Endodermal cell (in vitro differentiated cells): ENCODE measurements at regions not wholly inside any gene's neighbourhood (a gene's known extent, or its start where the extent isn't known, plus 50 kb on each side); places are given as distances from the start of the nearest gene placed in this dataset.

Experiments used
- DNase-seq: peaks from one replicate; pipeline ENCODE4 v3.0.0-alpha.2; 2017
- H3K27ac ChIP-seq: 2 replicates; pipeline ENCODE4 v1.5.1; 2013; ENCODE audit warnings: mild to moderate bottlenecking, low read depth, low read length, moderate library complexity
- H3K27me3 ChIP-seq: 2 replicates; pipeline ENCODE4 v1.6.1; 2013; ENCODE audit warnings: mild to moderate bottlenecking, low read length, moderate library complexity; ENCODE audit not compliant: insufficient read depth, control insufficient read depth, poor library complexity, severe bottlenecking
- H3K36me3 ChIP-seq: 2 replicates; pipeline ENCODE4 v1.7.0; 2013; ENCODE audit warnings: mild to moderate bottlenecking, low read length, moderate library complexity; ENCODE audit not compliant: control insufficient read depth, insufficient read depth
- H3K4me1 ChIP-seq: one replicate; pipeline ENCODE4 v1.7.0; 2013; ENCODE audit warnings: low read length; ENCODE audit not compliant: control insufficient read depth, insufficient read depth
- H3K4me3 ChIP-seq: 2 replicates; pipeline ENCODE4 v1.5.1; 2013; ENCODE audit warnings: mild to moderate bottlenecking, low read length, moderate library complexity
- H3K9ac ChIP-seq: 2 replicates; pipeline ENCODE4 v1.6.1; 2013; ENCODE audit warnings: mild to moderate bottlenecking, low read length, moderate library complexity; ENCODE audit not compliant: poor library complexity, severe bottlenecking; ENCODE audit errors: extremely low read depth
- H3K9me3 ChIP-seq: 2 replicates; pipeline ENCODE4 v1.6.1; 2013; ENCODE audit warnings: mild to moderate bottlenecking, low read length, moderate library complexity; ENCODE audit not compliant: control insufficient read depth
- H3K27ac Mint-ChIP-seq: 2 replicates; pipeline ENCODE4 v1.8.0; 2020; ENCODE audit warnings: mixed read lengths
- H3K27me3 Mint-ChIP-seq: 2 replicates; pipeline ENCODE4 v1.8.0; 2021; ENCODE audit warnings: mild to moderate bottlenecking, mixed read lengths; ENCODE audit not compliant: insufficient read depth
- H3K36me3 Mint-ChIP-seq: 2 replicates; pipeline ENCODE4 v1.8.0; 2020; ENCODE audit warnings: low read depth, mixed read lengths
- H3K4me1 Mint-ChIP-seq: 2 replicates; pipeline ENCODE4 v1.8.0; 2020; ENCODE audit warnings: mixed read lengths
- H3K4me3 Mint-ChIP-seq: 2 replicates; pipeline ENCODE4 v1.8.0; 2020; ENCODE audit warnings: mild to moderate bottlenecking, moderate library complexity, mixed read lengths
- H3K9me3 Mint-ChIP-seq: 2 replicates; pipeline ENCODE4 v1.8.0; 2020; ENCODE audit warnings: mild to moderate bottlenecking, mixed read lengths
- CTCF ChIP-seq: fragments of 200-600 bp; sonication (generic); conservative IDR thresholded peaks from 2 replicates; pipeline ENCODE4 v1.5.0; 2021; ENCODE audit warnings: antibody characterized with exemption, mild to moderate bottlenecking
- WGBS, 2 experiments: methylation state at CpG; one replicate each; pipeline versions ENCODE4 v1.1.5 to v1.1.7; 2013; ENCODE audit warnings: missing lambda C conversion rate in 2 of 2, mixed read lengths in 1 of 2; ENCODE audit not compliant: insufficient coverage in 1 of 2, insufficient read length in 1 of 2; 5-methylcytosine and 5-hydroxymethylcytosine counted together

DNA sequence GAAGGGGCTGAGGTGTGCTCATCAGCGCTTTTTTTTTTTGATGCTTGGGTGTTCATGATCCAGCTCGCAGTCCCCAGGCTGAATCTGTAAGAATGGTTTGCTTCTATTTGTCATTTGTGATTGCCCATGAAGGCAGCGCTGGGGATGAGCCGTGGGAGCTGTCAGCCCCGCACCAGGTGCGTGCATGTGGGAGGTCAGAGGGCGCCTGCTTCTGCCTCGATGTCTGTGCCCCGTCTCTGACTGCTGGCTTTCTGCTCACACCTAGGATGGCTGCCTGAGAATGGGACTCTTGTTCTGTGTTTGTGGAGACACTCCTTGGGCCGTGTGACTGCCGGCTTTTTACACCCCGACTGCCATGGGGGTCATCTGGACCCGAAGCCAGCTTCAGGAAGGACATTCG is 141.2 kb upstream of the RTL1 start:
- Histone ChIP-seq H3K27ac (no peak overlapping the region), H3K36me3 (no peaks in the 10 kb centered on the region), H3K4me3 (no peak overlapping the region), H3K9ac (no peak overlapping the region), H3K9me3 (no peaks in the 10 kb centered on the region), H3K27me3 (no peaks in the 10 kb centered on the region), H3K4me1 (no peaks in the 10 kb centered on the region)
- H3K36me3 Mint-ChIP-seq = no peaks in the 10 kb centered on the region
- H3K27ac Mint-ChIP-seq = no peak overlapping the region
- no peak overlapping the region for H3K4me3 Mint-ChIP-seq
- H3K27me3 Mint-ChIP-seq = peaks cover 11% of the 10 kb centered on the region
- no peak for TF ChIP-seq CTCF
- no peaks in the 10 kb centered on the region for H3K9me3 Mint-ChIP-seq
- no peaks in the 10 kb centered on the region for H3K4me1 Mint-ChIP-seq
- no peak for DNase-seq
- 93 to 94% methylated on average over 8 to 14 of the region's 14 CpGs for WGBS, 2 experiments

DNA sequence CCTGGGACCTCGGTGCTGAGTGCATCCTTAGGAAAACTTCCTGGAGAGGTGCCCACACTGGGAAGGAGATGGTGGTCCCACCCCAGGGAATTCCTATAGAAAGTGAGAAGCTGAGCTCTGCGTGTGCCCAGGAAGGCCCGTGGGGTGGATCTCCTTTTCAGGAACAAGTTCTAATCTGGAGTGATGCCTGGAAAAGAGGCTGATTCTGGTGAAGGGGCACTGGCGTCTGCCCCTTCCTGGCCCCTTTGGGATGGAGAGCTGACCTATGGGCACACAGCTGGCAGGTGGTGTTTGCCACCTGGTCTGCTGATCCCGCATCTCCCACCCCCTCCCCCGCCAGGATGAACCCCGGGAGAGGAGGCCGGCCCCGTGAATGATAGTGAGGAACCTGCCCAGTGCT is 142.0 kb upstream of the RTL1 start:
- WGBS, 2 experiments = 84 to 94% methylated on average over 7 to 9 of the region's 9 CpGs
- H3K27ac Mint-ChIP-seq = no peak overlapping the region
- Histone ChIP-seq H3K4me3 (no peak overlapping the region), H3K9ac (no peak overlapping the region), H3K36me3 (no peaks in the 10 kb centered on the region), H3K4me1 (no peaks in the 10 kb centered on the region), H3K27ac (no peak overlapping the region), H3K27me3 (no peaks in the 10 kb centered on the region), H3K9me3 (no peaks in the 10 kb centered on the region)
- no peaks in the 10 kb centered on the region for H3K4me1 Mint-ChIP-seq
- TF ChIP-seq CTCF = no peak
- DNase-seq = no peak
- peaks cover 5% of the 10 kb centered on the region for H3K9me3 Mint-ChIP-seq
- no peaks in the 10 kb centered on the region for H3K36me3 Mint-ChIP-seq
- no peak overlapping the region for H3K4me3 Mint-ChIP-seq
- peaks cover 11% of the 10 kb centered on the region for H3K27me3 Mint-ChIP-seq

DNA sequence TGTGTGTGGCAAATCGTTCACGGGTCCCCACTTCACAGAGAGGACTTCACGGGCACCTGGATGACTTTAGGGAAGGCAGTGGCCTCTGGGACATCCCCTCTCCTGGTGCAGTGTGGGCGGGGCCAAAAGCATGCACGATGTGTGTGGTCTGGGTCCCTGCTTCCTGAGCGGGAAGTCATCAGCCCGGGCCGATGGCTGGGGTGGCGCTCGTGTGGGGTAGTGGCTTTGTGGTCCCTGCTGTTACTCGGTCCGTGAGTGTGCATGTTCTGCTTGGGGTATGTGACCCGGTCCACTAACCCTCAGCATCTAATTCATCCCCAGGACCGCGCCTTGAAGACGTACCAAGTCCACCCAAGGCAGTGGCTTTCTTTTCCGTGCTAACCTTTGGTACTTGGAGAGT is 142.5 kb upstream of the RTL1 start:
- Mint-ChIP-seq H3K27ac (no peak overlapping the region), H3K27me3 (peaks cover 11% of the 10 kb centered on the region), H3K9me3 (peaks cover 5% of the 10 kb centered on the region), H3K4me3 (no peak overlapping the region), H3K4me1 (no peaks in the 10 kb centered on the region), H3K36me3 (no peaks in the 10 kb centered on the region)
- Histone ChIP-seq H3K36me3 (no peaks in the 10 kb centered on the region), H3K9ac (no peak overlapping the region), H3K27ac (no peak overlapping the region), H3K27me3 (no peaks in the 10 kb centered on the region), H3K4me1 (no peaks in the 10 kb centered on the region), H3K9me3 (no peaks in the 10 kb centered on the region), H3K4me3 (no peak overlapping the region)
- WGBS, 2 experiments = 95% methylated on average over 16 to 17 of the region's 17 CpGs
- no peak for DNase-seq
- TF ChIP-seq CTCF = no peak
